LNCAP (cell line): ENCODE measurements at regions not wholly inside any gene's neighbourhood (a gene's known extent, or its start where the extent isn't known, plus 50 kb on each side); places are given as distances from the start of the nearest gene placed in this dataset.

Experiments used
- CTCF ChIP-seq: fragments of 450-650 bp; IDR thresholded peaks from 2 replicates; pipeline ENCODE4 v1.5.1; 2017; ENCODE audit warnings: mild to moderate bottlenecking

GRCh38 chr13:58051807-58052375, 420.3 kb downstream of the PCDH17 start:
- TF ChIP-seq CTCF, result no peak

GRCh38 chr13:58056426-58056825, 424.9 kb downstream of the PCDH17 start:
- TF ChIP-seq CTCF, result no peak

DNA sequence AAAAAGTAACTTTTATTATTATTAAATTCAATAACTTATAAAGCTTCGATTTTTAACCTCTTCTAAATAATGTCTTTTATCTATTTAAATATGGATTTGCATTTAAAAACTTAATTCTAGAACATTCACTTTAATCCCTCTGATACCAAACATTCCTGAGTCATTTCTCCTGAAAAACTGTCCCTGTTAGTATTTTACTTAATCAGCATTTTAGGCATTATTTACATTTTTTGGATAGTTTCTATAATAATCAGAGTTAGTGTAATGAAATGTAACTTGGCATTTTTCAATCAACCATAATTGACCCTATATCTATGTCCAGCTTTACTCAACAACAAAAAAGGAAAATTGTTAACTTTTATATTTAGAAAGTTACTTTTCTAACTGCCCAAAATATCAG, 428.1 kb downstream of the PCDH17 start:
- TF ChIP-seq CTCF, result no peak

GRCh38 chr13:58080806-58081205, 449.3 kb downstream of the PCDH17 start:
- no peak for TF ChIP-seq CTCF

DNA sequence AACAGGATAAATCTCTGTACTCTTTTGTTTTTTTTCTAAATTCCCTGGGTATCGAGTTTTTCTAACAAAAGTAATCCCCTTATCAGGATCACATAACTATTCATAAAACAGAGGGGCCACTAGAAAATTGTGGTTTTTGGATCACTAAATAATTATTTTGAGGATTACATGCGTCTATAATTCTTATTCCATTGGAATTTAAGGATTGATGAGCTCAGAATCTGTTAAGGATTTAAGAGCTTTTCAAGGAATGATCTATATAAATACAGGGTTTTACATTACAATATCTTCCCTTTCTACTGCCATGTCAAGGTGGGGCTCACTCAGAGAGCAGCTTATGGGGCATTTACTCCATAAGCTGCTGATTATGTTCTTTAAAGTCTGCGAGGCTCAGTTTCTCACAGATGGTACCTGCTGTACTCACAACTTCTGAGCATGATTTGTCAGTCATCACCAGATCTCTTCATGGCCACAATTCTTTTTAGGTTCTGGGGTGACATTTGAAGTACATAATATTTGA, 449.8 kb downstream of the PCDH17 start:
- TF ChIP-seq CTCF, result no peak

DNA sequence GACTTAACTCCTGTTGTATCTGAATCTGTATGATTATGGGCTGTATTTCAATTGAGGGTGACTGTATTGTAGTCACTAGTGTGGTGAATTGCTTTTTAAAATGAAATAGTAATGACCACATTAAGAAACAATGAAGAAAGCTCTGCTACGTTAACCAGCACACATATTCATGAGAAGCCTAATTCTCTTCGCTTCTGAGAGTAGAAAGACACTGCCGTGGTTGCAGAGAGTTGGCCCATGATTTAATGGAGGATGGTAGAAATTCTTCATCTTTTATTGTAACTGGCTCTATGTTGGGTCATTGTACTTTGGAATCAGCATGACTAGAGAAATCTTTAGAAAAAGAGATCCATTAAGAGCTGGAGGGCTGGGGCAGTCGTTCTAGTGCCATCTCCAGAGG, 451.5 kb downstream of the PCDH17 start:
- TF ChIP-seq CTCF, result no peak

DNA sequence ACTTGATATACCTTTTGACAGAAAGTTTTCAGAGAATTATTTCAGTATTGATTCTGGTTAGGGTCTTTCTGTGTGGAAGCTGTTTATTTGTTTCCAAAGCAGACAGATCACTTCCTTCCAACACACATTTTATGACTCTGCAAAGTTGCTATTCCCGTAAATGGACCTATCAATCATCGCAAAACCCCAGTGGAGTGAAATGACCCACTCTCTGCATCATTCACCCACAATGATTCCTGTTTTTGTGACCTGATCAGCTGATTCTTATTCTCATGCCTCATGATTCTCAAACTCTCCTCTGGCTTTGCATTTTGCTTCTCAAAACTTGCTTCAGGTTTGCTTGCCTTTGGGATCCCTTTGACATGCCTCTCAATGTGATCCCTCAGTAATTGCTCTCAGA, 453.7 kb downstream of the PCDH17 start:
- TF ChIP-seq CTCF, result no peak

DNA sequence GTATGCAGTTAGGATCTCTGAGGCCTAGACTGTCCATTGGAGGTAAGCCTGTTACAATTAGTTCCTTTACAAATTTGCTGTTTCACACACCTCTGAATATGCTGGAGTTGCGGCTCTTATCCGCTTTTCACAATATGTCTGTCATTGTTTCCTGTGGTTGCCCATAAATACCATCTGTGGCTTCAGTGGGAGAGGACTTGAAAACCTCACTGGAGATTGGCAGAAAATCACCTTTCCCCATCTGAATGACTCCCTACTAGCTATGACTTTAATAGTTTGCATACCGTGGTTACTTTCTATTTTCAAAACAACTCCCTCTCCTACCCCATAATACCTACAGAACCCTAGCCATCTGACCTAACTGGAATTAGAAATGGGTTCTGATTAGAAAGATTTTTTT, 454.3 kb downstream of the PCDH17 start:
- no peak for TF ChIP-seq CTCF
